IMR-90 (cell line): ENCODE measurements at regions not wholly inside any gene's neighbourhood (a gene's known extent, or its start where the extent isn't known, plus 50 kb on each side); places are given as distances from the start of the nearest gene placed in this dataset.

Experiments used
- CEBPB ChIP-seq: IDR thresholded peaks from 2 replicates; pipeline ENCODE4 v1.6.1; 2012; ENCODE audit warnings: low read depth, low read length, improper control_type of control experiment
- FOS ChIP-seq: fragments of 150-350 bp; IDR thresholded peaks from 2 replicates; pipeline ENCODE4 v1.6.1; 2016; ENCODE audit warnings: low read depth, low read length
- POLR2A ChIP-seq: IDR thresholded peaks from 2 replicates; pipeline ENCODE4 v1.6.1; 2012; ENCODE audit warnings: mild to moderate bottlenecking, low read depth, low read length
- SMC3 ChIP-seq: fragments of 150-350 bp; IDR thresholded peaks from 2 replicates; pipeline ENCODE4 v1.6.1; 2016; ENCODE audit warnings: low read depth, mild to moderate bottlenecking, antibody characterized with exemption, low read length, moderate library complexity
- TF ChIP-seq, protein P1 (sequence below): conservative IDR thresholded peaks from 2 replicates; pipeline ENCODE4 v1.5.1; 2012; ENCODE audit warnings: mild to moderate bottlenecking, low read depth, low read length, improper control_type of control experiment

DNA sequence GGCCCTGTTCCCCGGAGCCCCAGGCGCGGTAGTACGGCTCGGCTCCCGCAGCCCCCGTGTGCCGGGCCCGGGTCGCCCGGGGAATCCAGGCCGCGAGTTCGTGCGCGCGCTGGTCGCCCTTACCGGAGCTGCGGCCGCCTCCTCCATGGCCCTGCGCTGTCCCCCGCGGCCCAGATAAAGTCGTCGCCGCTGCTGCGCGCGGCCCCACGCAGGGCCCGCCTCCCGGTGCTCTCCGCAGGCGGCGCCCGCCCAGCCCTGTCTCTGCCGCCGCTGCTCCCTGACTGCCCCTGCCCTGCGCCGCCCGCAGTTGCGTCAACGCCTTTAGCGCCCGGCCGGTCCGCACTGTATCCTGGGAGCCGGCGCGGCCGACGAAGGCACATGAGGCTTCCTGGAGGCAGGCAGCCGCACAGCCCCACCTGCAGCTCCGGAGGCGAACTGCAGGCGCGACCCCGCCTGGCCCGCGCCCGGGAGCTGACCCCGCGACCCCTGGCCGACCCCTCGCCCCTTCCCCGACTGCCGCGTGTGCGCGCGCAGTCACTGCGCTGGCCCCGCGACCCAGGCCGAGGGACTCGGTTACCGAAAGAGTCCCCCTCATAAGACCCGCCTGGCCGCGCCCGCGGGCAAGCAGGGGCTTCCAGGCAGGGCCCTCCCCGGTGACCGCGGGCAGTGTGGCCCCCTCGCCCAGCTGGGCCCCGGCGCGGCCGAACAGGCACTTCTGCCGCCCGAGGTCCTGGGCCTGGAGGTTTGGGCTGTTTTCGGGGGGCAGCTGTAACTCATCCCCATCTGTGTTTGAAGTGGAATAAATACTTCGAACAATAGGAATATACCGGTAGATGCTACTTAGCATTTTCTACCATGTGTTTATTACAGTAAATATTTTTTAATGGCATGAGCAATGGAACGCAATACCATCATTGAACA lies 127.1 kb upstream of the ZNF746 start:
- TF ChIP-seq, protein P1, sequence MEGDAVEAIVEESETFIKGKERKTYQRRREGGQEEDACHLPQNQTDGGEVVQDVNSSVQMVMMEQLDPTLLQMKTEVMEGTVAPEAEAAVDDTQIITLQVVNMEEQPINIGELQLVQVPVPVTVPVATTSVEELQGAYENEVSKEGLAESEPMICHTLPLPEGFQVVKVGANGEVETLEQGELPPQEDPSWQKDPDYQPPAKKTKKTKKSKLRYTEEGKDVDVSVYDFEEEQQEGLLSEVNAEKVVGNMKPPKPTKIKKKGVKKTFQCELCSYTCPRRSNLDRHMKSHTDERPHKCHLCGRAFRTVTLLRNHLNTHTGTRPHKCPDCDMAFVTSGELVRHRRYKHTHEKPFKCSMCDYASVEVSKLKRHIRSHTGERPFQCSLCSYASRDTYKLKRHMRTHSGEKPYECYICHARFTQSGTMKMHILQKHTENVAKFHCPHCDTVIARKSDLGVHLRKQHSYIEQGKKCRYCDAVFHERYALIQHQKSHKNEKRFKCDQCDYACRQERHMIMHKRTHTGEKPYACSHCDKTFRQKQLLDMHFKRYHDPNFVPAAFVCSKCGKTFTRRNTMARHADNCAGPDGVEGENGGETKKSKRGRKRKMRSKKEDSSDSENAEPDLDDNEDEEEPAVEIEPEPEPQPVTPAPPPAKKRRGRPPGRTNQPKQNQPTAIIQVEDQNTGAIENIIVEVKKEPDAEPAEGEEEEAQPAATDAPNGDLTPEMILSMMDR = peak; percentile 84
- TF ChIP-seq CEBPB (peak; percentile 90), SMC3 (no peak), POLR2A (peak; percentile 87), FOS (no peak)
